Type B pancreatic cell (in vitro differentiated cells): ENCODE measurements at regions not wholly inside any gene's neighbourhood (a gene's known extent, or its start where the extent isn't known, plus 50 kb on each side); places are given as distances from the start of the nearest gene placed in this dataset.

Source experiments
- DNase-seq: peaks from one replicate; pipeline ENCODE4 v3.0.0; 2021; ENCODE audit warnings: mixed read lengths; ENCODE audit not compliant: unreplicated experiment; ENCODE audit errors: extremely low spot score
- H3K27ac Mint-ChIP-seq: 2 replicates; pipeline ENCODE4 v1.8.0; 2021; ENCODE audit warnings: mild to moderate bottlenecking, mixed read lengths
- H3K27me3 Mint-ChIP-seq: 2 replicates; pipeline ENCODE4 v1.8.0; 2021; ENCODE audit warnings: mixed read lengths
- H3K36me3 Mint-ChIP-seq: 2 replicates; pipeline ENCODE4 v1.8.0; 2021; ENCODE audit warnings: mixed read lengths
- H3K4me1 Mint-ChIP-seq: one replicate; pipeline ENCODE4 v1.8.0; 2021; ENCODE audit warnings: mixed read lengths; ENCODE audit not compliant: unreplicated experiment
- H3K4me3 Mint-ChIP-seq: 2 replicates; pipeline ENCODE4 v1.8.0; 2021; ENCODE audit warnings: mild to moderate bottlenecking, mixed read lengths
- H3K9me3 Mint-ChIP-seq: 2 replicates; pipeline ENCODE4 v1.8.0; 2021; ENCODE audit warnings: mixed read lengths
- TF ChIP-seq, protein P1 (sequence below): fragments of 200-600 bp; sonication (generic); conservative IDR thresholded peaks from 2 replicates; pipeline ENCODE4 v1.5.0; 2021; ENCODE audit warnings: antibody characterized with exemption, mild to moderate bottlenecking

GRCh38 chr5:125148706-125149105 lies 402.3 kb upstream of the ZNF608 start:
- Mint-ChIP-seq H3K27me3 (peaks cover 6% of the 10 kb centered on the region), H3K9me3 (no peaks in the 10 kb centered on the region), H3K36me3 (no peaks in the 10 kb centered on the region), H3K4me3 (no peak overlapping the region), H3K4me1 (peaks cover 51% of the 10 kb centered on the region), H3K27ac (no peak overlapping the region)
- DNase-seq, result no peak
- TF ChIP-seq, protein P1, sequence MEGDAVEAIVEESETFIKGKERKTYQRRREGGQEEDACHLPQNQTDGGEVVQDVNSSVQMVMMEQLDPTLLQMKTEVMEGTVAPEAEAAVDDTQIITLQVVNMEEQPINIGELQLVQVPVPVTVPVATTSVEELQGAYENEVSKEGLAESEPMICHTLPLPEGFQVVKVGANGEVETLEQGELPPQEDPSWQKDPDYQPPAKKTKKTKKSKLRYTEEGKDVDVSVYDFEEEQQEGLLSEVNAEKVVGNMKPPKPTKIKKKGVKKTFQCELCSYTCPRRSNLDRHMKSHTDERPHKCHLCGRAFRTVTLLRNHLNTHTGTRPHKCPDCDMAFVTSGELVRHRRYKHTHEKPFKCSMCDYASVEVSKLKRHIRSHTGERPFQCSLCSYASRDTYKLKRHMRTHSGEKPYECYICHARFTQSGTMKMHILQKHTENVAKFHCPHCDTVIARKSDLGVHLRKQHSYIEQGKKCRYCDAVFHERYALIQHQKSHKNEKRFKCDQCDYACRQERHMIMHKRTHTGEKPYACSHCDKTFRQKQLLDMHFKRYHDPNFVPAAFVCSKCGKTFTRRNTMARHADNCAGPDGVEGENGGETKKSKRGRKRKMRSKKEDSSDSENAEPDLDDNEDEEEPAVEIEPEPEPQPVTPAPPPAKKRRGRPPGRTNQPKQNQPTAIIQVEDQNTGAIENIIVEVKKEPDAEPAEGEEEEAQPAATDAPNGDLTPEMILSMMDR, result no peak

DNA sequence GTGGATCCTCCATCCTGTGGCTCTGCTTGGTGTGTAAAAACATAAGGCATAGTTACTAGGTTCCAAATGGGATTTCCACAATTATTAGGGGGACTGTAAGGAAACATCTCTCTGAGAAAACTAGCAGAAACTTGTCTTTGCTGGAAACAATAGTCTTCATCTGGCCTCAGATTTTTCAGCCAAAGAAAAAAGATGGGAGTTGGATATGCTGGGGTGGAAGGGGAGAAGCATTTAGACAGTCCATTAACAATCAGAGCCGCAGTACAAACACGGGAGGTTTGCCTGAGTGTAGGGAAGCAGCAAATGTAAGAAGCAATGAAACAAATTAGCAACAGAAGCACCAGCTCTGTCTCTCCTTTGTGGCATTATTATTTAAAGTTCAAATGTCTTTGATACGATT lies 402.7 kb upstream of the ZNF608 start:
- Mint-ChIP-seq H3K4me3 (no peak overlapping the region), H3K36me3 (no peaks in the 10 kb centered on the region), H3K4me1 (peaks cover 52% of the 10 kb centered on the region), H3K9me3 (no peaks in the 10 kb centered on the region), H3K27me3 (peaks cover 6% of the 10 kb centered on the region), H3K27ac (no peak overlapping the region)
- TF ChIP-seq, protein P1, result no peak
- no peak for DNase-seq

- no peak for DNase-seq
- Mint-ChIP-seq H3K36me3 (no peaks in the 10 kb centered on the region), H3K27me3 (peaks cover 6% of the 10 kb centered on the region), H3K4me1 (peaks cover 52% of the 10 kb centered on the region), H3K9me3 (no peaks in the 10 kb centered on the region), H3K27ac (no peak overlapping the region), H3K4me3 (peak overlapping the region; percentile 7)
- TF ChIP-seq, protein P1, result no peak
These were observed 403.1 kb upstream of the ZNF608 start for GRCh38 chr5:125149527-125149926.

DNA sequence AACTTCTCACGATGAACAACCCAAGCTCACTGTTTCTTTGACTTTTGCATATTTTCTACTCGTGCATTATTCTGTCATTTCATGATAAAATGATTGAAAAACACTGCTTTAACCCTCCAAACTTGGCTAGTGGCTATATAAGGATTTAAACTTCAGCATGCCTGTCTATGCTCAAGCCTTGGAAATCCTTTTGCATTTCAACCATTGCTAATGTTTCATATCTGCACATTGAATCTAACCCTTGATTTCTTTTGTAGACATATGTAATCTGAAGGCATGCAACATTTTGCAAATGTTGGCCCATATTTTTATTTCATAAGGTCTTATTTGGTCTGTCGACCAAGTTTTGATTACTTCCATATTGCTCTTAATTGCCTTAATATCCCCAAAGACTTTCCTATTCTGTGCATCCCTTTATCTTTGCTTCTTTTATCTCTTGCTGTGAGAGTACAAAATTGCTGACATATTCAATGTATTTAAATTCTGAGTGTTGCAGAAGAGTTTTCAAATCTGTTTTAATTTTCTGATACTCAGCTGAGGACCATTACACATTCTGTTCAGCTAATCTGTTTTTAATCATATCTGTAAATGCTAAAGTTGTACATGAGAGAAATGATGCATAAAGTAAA lies 403.7 kb upstream of the ZNF608 start:
- Mint-ChIP-seq H3K4me3 (no peak overlapping the region), H3K9me3 (no peaks in the 10 kb centered on the region), H3K27ac (no peak overlapping the region), H3K4me1 (peaks cover 52% of the 10 kb centered on the region), H3K27me3 (peaks cover 6% of the 10 kb centered on the region), H3K36me3 (no peaks in the 10 kb centered on the region)
- TF ChIP-seq, protein P1, result no peak
- DNase-seq, result no peak

- DNase-seq, result no peak
- peak overlapping the region; percentile 17 for H3K4me3 Mint-ChIP-seq
- H3K36me3 Mint-ChIP-seq, result no peaks in the 10 kb centered on the region
- TF ChIP-seq, protein P1, result no peak
- peaks cover 6% of the 10 kb centered on the region for H3K27me3 Mint-ChIP-seq
- H3K9me3 Mint-ChIP-seq, result peaks cover 5% of the 10 kb centered on the region
- peak overlapping the region; percentile 16 for H3K27ac Mint-ChIP-seq
- H3K4me1 Mint-ChIP-seq, result peaks cover 56% of the 10 kb centered on the region
These were observed 404.9 kb upstream of the ZNF608 start for GRCh38 chr5:125151150-125151900.
